GM10266 (cell line): ENCODE measurements at regions not wholly inside any gene's neighbourhood (a gene's known extent, or its start where the extent isn't known, plus 50 kb on each side); places are given as distances from the start of the nearest gene placed in this dataset.
"Not testable (repeated sequence)": the region's sequence is repeated elsewhere in the genome, so short reads cannot be mapped to it uniquely, and the experiment has no call there.

ENCODE experiments used
- DNase-seq: peaks from one replicate; pipeline ENCODE4 v3.0.0; 2012; ENCODE audit errors: extremely low spot score
- TF ChIP-seq, protein P1 (sequence below): IDR thresholded peaks from 2 replicates; pipeline ENCODE4 v1.5.1; 2012; ENCODE audit warnings: mild to moderate bottlenecking, low read depth; ENCODE audit not compliant: control insufficient read depth, insufficient read depth; ENCODE audit errors: missing control alignments

DNA sequence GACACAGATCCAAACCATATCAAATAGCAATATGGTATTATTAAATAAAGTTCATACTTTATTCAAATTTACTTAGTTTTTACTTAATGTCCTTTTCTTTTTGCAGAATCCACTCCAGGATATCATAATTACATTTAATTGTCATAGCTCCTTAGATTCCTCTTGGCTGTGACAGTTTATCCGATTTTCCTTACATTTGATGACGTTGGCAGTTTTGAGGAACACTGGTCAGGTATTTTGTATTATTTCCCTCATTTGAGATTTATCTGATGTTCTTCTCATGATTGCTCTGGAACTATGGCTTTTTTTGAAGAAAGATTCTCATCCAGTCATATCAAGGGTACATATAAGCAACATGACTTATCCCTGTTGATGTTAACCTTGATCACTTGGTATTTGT lies 198.3 kb upstream of the STAC start:
- no peak for DNase-seq
- TF ChIP-seq, protein P1, sequence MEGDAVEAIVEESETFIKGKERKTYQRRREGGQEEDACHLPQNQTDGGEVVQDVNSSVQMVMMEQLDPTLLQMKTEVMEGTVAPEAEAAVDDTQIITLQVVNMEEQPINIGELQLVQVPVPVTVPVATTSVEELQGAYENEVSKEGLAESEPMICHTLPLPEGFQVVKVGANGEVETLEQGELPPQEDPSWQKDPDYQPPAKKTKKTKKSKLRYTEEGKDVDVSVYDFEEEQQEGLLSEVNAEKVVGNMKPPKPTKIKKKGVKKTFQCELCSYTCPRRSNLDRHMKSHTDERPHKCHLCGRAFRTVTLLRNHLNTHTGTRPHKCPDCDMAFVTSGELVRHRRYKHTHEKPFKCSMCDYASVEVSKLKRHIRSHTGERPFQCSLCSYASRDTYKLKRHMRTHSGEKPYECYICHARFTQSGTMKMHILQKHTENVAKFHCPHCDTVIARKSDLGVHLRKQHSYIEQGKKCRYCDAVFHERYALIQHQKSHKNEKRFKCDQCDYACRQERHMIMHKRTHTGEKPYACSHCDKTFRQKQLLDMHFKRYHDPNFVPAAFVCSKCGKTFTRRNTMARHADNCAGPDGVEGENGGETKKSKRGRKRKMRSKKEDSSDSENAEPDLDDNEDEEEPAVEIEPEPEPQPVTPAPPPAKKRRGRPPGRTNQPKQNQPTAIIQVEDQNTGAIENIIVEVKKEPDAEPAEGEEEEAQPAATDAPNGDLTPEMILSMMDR: no peak

DNA sequence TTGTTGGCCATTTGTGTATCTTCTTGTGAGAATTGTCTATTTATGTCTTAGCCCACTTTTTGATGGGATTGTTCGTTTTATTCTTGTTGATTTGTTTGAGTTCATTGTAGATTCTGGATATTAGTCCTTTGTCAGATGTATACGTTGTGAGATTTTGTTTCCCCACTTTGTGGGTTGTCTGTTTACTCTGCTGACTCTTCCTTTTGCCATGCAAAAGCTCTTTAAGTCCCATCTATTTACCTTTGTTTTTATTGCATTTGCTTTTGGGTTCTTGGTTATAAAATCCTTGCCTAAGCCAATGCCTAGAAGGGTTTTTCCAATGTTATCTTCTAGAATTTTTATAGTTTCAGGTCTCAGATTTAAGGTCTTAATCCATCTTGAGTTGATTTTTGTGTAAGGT lies 193.1 kb upstream of the STAC start:
- DNase-seq: not testable (repeated sequence)

DNA sequence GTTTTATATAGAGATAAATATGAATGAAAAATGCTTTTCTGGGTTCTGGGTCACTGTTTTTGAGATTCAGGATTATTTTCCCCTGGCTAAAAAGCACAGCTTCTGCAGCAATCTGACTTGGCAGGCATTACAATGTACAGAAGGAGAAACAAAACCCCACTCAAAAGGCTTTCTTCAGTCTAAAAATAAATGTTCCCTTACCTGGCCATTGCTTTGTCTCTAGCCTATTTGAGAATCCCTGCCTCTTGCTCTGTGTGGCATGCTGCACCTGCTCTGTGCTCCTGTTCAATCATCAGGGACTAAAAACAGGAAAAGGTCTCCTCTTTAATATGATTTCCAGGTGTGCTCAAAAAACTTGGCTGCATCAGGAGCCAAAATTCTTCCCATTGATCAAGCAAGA lies 187.4 kb upstream of the STAC start:
- DNase-seq: no peak
- TF ChIP-seq, protein P1: no peak

DNA sequence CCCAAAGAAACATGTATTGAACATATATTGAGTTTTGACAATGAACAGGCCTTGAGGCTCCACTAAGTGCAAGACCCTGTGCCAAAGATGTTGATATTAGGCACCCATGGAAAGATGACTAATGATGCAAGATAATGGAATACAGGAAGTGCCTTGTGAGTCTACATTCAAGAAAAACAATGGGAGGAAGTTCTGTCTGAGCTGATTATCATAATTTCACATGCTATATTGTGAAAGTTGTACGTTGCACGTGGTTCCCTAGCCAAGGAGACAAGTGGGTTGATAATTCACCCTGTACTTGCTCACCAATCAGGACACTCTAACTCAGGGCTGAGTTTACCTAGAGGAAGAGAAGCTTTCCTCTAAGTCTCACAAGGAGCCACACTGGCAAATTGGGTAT lies 186.9 kb upstream of the STAC start:
- TF ChIP-seq, protein P1: no peak
- DNase-seq: no peak

DNA sequence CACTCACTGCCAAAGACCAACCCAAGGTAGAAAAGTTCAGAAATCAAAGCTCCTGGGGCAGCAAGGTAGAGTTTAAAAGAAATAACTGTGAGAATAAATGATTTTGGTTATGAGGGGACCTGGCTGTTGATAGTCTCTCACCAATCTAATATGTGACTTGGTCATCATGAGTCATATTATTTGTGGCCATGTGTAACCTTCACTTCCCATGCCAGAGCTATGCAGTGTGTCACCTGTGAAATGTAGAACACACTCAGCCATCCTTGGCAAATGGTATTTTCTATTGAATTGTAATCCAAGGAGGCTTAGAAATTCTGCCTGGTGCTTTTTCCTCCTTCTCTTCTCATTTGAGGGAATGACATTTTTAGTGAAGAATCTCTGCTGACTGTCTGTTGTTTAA lies 184.2 kb upstream of the STAC start:
- no peak for DNase-seq
- TF ChIP-seq, protein P1: no peak

DNA sequence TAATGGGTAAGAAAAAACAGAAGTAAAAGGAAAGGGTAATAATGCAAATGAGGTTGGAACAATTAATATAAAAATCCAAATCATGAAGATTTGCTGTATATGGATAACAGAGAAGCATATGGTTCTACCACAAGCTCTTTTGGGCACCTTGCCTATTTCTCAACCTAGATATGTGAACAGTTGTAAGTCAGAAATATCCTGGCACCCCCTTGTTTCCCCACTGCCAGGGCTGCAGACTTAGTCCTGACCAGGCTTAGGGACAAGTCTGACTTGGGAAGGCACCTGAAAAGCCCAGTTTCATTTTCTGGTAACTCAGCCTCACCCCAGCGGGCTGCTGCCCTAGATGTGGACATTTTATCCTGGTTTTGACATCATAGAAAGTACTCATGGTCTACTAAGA lies 183.2 kb upstream of the STAC start:
- no peak for DNase-seq
- TF ChIP-seq, protein P1: no peak

DNA sequence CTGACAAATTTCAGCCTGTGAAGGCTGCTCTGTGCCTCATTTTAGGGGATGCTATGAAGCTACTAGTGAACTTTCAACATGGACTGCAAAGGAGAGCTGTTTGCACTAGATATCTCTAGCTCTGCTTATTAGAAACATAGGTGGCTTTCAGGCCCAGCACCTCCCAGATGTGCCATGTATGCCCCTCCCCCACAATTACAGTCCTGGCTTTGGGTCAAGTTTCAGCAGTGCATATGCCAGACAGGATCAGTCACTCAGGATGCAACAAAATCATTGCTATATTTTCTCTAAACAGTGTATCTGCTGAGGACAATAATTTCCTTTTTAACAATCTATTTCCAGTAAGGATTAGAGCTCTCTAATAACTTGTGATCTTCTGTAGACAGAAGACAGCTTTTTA lies 178.8 kb upstream of the STAC start:
- TF ChIP-seq, protein P1: no peak
- DNase-seq: no peak

DNA sequence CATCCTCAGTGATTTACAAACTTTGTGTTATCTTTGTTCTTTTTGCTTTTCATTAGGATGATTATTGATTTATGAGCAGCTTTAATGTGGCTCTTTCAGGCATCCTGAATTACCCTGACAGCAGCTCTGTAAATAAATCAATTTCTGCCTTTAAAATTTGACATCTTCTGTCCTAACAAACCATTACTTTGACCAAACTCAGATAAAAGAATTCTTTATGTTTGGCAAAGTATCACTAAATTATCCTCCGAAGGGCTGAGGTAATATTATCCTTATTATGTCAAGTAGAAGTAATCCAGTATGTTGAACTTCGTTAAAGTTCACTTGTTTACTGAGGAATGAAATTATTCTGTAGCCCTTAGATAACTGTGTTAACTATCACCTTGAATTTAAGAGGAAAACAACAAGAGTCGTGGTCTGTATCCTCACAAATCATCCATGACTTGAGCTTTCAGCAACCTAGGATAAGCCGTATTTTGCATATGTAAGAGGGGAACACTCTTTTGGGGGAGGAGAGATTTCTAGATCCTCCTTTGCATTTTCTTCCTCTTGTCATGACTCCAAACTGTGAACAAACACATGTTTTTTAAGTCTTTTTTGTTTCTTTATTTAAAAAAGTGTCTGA lies 173.2 kb upstream of the STAC start:
- TF ChIP-seq, protein P1: no peak
- no peak for DNase-seq
